ENCODE measurements at regions not wholly inside any gene's neighbourhood (a gene's known extent, or its start where the extent isn't known, plus 50 kb on each side); places are given as distances from the start of the nearest gene placed in this dataset.

GRCh38 chr9:129320575-129321285 is 142.7 kb upstream of the IER5L start:
- Histone ChIP-seq H3K4me2 (ENCODE audit: low read length) (no peak overlapping the region), H3K9me2 (ENCODE audit: insufficient read depth) (no peaks in the 10 kb centered on the region), H4K20me1 (ENCODE audit: insufficient read depth) (no peaks in the 10 kb centered on the region), H3K36me3 (ENCODE audit: control insufficient read depth in 1 of 2, insufficient read depth in 2 of 2, low read length in 2 of 2) (no peaks in the 10 kb centered on the region), H3K9ac (ENCODE audit: low read length) (no peak overlapping the region), H3K9me3 (ENCODE audit: control insufficient read depth in 1 of 2, insufficient read depth in 1 of 2, low read depth in 1 of 2, low read length in 2 of 2) (no peaks in the 10 kb centered on the region), H3K4me1 (ENCODE audit: control insufficient read depth in 1 of 2, insufficient read depth in 2 of 2, low read length in 2 of 2) (peaks cover 0 to 27% of the 10 kb centered on the region in 2 experiments; a peak in 3 of 4 replicates), H3K27ac (ENCODE audit: low read depth, low read length) (no peak overlapping the region), H3K27me3 (ENCODE audit: insufficient read depth, low read length) (no peaks in the 10 kb centered on the region), H2AFZ (ENCODE audit: low read depth, low read length, poor library complexity, severe bottlenecking) (no peak overlapping the region), H3K4me3 (replicated peaks in 1 of 2; ENCODE audit: low read depth in 1 of 2, low read length in 2 of 2) (no peak overlapping the region), H3K79me2 (ENCODE audit: insufficient read depth, low read length) (no peaks in the 10 kb centered on the region)
- ChIA-PET RAD21 (ENCODE audit: low non-redundant PET in 1 of 2, low total read pairs in 2 of 2, uncharacterized antibody in 2 of 2, unreplicated experiment in 2 of 2) (interaction anchor here in 1 of 2 experiments (0.6 kb wide), 1 partner anchor 18 kb away, joined by 5 read pairs; no protein-coding TSS in a partner anchor), CTCF (no interaction called here), POLR2A (no interaction called here)
- intact Hi-C loops (cut with micrococcal nuclease) = no loop called here
- TF ChIP-seq, protein P1, sequence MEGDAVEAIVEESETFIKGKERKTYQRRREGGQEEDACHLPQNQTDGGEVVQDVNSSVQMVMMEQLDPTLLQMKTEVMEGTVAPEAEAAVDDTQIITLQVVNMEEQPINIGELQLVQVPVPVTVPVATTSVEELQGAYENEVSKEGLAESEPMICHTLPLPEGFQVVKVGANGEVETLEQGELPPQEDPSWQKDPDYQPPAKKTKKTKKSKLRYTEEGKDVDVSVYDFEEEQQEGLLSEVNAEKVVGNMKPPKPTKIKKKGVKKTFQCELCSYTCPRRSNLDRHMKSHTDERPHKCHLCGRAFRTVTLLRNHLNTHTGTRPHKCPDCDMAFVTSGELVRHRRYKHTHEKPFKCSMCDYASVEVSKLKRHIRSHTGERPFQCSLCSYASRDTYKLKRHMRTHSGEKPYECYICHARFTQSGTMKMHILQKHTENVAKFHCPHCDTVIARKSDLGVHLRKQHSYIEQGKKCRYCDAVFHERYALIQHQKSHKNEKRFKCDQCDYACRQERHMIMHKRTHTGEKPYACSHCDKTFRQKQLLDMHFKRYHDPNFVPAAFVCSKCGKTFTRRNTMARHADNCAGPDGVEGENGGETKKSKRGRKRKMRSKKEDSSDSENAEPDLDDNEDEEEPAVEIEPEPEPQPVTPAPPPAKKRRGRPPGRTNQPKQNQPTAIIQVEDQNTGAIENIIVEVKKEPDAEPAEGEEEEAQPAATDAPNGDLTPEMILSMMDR (IDR thresholded peaks at IDR 0.05 in 2 of 3, conservative IDR thresholded peaks at IDR 0.05 in 1 of 3; ENCODE audit: borderline replicate concordance in 1 of 3, insufficient read depth in 1 of 3, low read depth in 2 of 3, low read length in 2 of 3) = no peak
- no peak for TF ChIP-seq ZNF274 (IDR thresholded peaks at IDR 0.05; ENCODE audit: low read depth, low read length)
- TF ChIP-seq SP1 (IDR thresholded peaks at IDR 0.05; ENCODE audit: low read depth) = no peak
- no peak for TF ChIP-seq CBX3 (IDR thresholded peaks at IDR 0.05; ENCODE audit: low read depth)
- no peak for TF ChIP-seq SRF (IDR thresholded peaks at IDR 0.05; ENCODE audit: low read depth)
- TF ChIP-seq CEBPB (IDR thresholded peaks at IDR 0.05; ENCODE audit: low read depth) = no peak
- TF ChIP-seq FOSL1 (IDR thresholded peaks at IDR 0.05; ENCODE audit: low read depth) = no peak
- ATAC-seq (no peak), DNase-seq (ENCODE audit: low read depth, low spot score) (no peak)
- no TSS peak for BruUV-seq (replicated peaks)

GRCh38 chr9:129319938-129320481 is 141.9 kb upstream of the IER5L start:
- intact Hi-C loops (cut with micrococcal nuclease) = no loop called here
- no peak overlapping the region for H3K4me3 ChIP-seq (replicated peaks in 1 of 2; ENCODE audit: low read depth in 1 of 2, low read length in 2 of 2)
- CTCF ChIA-PET = no interaction called here
- TF ChIP-seq ATF3 (IDR thresholded peaks at IDR 0.05) (no peak), RAD21 (IDR thresholded peaks at IDR 0.05; ENCODE audit: low read depth) (no peak), ZBTB33 (IDR thresholded peaks at IDR 0.05; ENCODE audit: extremely low read depth, insufficient replicate concordance, low read length) (no peak), ELF1 (IDR thresholded peaks at IDR 0.05; ENCODE audit: borderline replicate concordance, low read depth) (no peak)

More at GRCh38 chr9:129319938-129320481, 141.9 kb upstream of the IER5L start:
- Histone ChIP-seq H3K9ac (ENCODE audit: low read length) (no peak overlapping the region), H3K9me3 (ENCODE audit: control insufficient read depth in 1 of 2, insufficient read depth in 1 of 2, low read depth in 1 of 2, low read length in 2 of 2) (no peaks in the 10 kb centered on the region), H3K27ac (ENCODE audit: low read depth, low read length) (no peak overlapping the region), H2AFZ (ENCODE audit: low read depth, low read length, poor library complexity, severe bottlenecking) (no peak overlapping the region), H4K20me1 (ENCODE audit: insufficient read depth) (no peaks in the 10 kb centered on the region), H3K36me3 (ENCODE audit: control insufficient read depth in 1 of 2, insufficient read depth in 2 of 2, low read length in 2 of 2) (no peaks in the 10 kb centered on the region), H3K4me2 (ENCODE audit: low read length) (no peak overlapping the region), H3K4me1 (ENCODE audit: control insufficient read depth in 1 of 2, insufficient read depth in 2 of 2, low read length in 2 of 2) (peaks cover 7 to 34% of the 10 kb centered on the region in 2 experiments; a peak in 3 of 4 replicates), H3K9me2 (ENCODE audit: insufficient read depth) (no peaks in the 10 kb centered on the region), H3K79me2 (ENCODE audit: insufficient read depth, low read length) (no peaks in the 10 kb centered on the region), H3K27me3 (ENCODE audit: insufficient read depth, low read length) (no peaks in the 10 kb centered on the region)
- ATAC-seq (no peak), DNase-seq (ENCODE audit: low read depth, low spot score) (no peak)
- ChIA-PET RAD21 (ENCODE audit: low non-redundant PET in 1 of 2, low total read pairs in 2 of 2, uncharacterized antibody in 2 of 2, unreplicated experiment in 2 of 2) (no interaction called here), POLR2A (no interaction called here)
- BruUV-seq (replicated peaks) = no TSS peak
